NCI-H446 treated with DMSO at 0.1 percent for 48 hours (cell line): ENCODE measurements at regions not wholly inside any gene's neighbourhood (a gene's known extent, or its start where the extent isn't known, plus 50 kb on each side); places are given as distances from the start of the nearest gene placed in this dataset.
"Not testable (repeated sequence)": the region's sequence is repeated elsewhere in the genome, so short reads cannot be mapped to it uniquely, and the experiment has no call there.

Source experiments
- DNase-seq: peaks from one replicate; lab custom pipeline; 2025; lab: John Stamatoyannopoulos, UW

DNA sequence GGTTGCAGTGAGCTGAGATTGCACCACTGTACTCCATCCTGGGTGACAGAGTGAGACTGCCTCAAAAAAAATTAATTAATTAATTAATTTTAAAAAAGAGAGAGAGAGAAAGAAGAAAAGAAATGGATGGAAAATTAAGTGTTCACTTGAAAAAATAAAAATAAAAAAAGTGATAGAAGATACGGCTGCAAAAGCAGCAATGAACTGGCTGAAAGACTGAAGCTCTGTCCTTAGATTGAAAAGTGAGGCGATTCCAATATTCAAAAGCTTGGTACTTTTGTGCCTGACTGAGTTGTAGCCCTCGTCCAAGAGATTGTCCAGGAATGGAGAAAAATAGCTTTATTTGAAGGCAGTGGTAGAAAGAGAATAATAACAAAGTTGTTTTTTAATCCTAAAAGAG is 154.6 kb downstream of the ADSS2 start:
- DNase-seq, result no peak

DNA sequence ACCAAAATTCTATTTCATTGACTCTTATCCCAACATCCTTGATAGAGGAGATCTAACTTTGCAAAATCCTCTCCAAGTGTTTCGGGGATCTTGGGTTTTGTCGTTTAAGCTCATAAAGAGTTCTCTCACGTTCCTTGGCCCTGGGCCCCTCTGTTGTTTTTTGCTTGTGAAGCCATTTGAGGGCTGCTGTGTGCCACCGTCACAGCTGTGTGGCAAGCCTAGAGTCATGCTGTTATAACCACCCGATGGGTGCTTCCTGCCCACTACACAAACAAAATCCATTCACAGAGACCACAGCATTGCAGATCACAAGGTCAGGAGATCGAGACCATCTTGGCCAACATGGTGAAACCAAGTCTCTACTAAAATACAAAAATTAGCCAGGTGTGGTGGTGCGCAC is 154.1 kb downstream of the ADSS2 start:
- no peak for DNase-seq

DNA sequence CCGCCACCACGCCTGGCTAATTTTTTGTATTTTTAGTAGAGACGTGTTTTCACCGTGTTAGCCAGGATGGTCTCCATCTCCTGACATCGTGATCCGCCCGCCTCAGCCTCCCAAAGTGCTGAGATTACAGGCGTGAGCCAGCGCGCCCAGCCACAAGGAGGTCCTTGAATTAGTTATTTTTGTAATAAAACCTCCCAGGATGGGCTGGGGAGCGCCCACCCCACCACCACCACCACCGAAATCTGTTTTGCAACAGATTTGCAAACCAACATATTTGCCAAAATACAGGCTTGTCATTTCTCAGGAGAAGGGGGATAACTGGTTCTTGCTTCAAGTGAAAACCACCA is 151.7 kb downstream of the ADSS2 start:
- DNase-seq, result not testable (repeated sequence)

DNA sequence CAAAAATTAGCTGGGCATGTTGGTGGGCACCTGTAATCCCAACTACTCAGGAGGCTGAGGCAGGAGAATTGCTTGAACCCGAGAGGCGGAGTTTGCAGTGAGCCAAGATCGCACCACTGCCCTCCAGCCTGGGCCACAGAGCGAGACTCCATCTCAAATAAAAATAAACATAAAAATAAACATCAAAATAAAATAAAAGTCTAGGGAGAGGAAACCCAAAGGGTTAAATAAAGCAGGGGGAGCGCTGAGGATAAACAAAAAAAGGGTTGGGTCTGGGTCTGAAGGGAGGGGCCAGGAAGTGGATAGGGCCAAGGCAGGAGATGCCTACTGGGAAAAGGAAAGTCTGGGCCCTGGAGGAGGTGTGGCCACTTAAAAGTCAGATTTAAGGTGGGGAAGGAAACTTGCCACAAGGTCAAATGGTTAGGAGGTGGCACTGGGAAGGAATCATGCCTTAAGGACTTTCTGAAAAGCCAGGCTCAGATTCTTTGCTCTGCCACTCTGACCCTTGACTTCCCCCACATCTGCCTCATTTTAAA is 150.0 kb downstream of the ADSS2 start:
- no peak for DNase-seq

DNA sequence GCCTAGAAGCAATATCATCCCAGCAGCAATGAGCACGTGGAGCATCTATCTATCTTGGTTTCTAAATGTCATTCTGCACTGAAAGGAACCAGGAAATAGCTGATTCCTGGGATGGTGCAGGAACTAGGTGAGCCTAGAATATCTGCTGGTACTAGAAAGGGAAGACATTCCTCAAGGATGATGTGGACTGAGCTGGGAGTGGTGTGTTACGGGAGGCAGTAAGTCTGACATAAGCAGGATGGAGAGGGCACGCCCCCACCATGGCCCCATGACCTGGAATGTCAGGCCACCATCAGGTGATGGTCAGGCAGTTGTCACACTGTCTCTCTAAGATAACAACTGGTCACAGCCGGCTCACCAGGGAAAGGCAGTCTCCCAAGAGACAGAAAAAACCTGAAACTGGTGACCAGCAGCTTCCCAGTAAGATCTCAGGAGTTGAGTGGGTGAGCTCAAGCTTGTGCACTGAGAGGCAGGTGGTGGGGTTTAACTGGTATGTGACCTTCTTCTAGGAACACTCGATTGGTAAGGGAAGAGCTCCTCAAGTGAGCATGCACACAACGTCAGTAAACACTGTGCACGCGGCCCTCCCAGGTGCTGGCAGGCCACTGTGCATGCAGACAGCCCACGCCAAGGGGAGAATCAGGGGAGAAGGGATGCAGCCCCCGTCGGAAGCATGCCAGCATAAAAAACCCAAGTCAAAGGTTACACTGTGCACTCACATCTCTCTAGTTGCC is 148.7 kb downstream of the ADSS2 start:
- no peak for DNase-seq

DNA sequence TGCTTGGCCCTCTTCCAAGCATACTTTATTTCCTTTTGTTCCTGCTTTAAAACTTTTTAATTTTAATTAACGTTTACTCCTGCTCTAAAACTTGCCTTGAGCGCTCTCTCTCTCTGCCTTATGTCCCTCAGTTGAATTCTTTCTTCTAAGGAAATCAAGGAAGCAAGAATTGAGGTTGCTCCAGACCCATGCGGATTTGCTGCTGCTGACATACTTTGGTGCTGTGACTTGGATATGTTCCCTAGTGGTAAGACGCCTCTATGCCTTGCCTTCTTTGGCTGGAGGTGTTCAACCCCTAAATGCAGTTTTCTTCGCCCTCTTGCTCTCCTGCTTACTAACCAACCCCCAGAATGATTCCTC is 148.1 kb downstream of the ADSS2 start:
- no peak for DNase-seq

DNA sequence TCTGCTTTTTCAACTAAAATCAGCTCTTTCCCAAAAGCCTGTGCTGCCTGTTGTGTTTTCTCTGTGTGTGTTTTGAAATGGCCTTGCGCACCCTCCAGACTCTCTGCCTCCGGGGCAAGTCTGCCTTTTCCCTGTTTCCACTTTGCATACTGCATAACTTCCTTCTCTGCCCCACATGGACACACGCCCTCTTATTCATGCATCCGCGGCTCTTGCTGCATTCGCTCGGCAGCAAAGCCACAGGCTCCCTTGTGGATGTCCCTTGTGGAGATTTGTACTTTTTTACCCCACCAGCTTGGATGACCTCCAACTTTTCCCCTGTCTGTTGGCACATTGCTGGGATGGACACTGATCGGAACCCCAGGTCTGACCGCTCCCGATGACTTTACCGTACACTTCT is 147.6 kb downstream of the ADSS2 start:
- DNase-seq, result no peak

DNA sequence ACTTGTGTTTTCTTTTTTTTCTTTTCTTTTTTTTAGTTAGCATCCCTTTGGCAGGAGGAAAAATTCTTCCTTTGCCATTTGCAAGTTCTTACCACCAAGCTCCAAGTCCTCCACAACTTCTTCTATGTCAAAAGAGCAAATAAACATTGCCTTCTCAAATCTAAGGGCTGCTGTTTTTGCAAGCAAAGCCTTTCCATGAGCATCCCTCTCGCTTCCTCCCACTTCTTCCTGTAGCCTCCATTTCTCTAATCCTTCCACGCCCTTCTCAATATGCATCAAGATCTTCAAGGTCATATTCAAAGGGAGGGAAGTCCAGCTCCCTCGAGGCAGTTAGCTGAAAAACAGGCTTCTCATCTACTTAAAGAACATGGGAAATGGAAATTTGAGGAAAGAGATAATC is 147.1 kb downstream of the ADSS2 start:
- no peak for DNase-seq

DNA sequence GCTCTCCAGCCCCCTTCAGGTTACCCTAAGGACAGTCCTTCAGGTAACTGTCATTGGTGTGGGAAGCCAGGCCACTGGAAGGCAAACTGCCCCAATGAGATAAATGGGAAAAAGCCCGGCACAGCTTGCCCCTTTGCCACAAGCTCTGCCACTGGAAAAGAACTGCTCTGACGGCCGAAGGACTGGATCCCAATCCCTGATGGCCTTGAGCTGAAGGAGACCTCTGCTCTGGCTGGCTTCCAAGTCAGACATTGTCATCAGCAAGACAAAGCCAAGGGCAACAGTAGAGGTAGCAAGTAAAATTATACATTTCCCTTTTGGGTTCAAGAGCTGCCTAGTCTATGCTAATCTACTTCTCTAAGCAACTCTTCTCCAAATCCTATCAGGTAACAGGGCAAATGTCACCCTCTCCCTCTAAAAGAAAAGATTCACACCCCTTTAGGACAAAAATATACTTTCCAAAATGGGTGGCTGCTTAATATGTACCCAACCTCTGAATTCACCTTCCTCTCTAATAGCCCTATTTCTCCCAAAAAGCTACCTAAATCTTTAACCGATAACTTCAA is 145.8 kb downstream of the ADSS2 start:
- no peak for DNase-seq

DNA sequence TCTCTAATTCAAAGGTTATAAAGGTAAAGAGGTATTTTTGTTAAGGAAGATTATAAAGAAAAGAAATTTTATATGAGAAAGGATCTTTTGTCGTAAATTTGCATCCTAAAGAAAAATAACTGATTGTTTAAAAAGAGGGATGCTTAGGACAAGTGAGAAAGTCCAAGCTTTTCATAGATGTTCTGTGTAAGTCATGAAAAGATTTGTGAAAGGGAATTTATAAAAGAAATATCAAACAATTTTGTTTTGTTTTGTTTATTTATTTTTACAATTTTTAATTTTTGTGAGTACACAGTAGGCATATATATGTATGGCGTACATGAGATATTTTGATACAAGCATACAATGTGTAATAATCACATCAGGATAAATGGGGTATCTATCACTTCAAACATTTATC is 145.2 kb downstream of the ADSS2 start:
- DNase-seq, result no peak

DNA sequence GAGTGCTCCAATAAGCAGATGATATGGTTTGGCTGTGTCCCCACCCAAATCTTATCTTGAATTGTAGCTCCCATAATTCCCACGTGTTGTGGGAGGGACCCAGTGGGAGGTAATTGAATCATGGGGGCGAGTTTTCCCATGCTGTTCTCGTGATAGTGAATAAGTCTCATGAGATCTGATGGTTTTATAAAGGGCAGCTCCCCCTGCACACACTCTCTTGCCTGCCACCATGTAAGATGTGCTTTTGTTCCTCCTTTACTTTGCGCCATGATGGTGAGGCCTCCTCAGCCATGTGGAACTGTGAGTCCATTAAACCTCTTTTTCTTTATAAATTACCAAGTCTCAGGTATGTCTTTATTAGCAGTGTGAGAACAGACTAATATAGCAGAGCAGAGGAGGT is 142.5 kb downstream of the ADSS2 start:
- not testable (repeated sequence) for DNase-seq

DNA sequence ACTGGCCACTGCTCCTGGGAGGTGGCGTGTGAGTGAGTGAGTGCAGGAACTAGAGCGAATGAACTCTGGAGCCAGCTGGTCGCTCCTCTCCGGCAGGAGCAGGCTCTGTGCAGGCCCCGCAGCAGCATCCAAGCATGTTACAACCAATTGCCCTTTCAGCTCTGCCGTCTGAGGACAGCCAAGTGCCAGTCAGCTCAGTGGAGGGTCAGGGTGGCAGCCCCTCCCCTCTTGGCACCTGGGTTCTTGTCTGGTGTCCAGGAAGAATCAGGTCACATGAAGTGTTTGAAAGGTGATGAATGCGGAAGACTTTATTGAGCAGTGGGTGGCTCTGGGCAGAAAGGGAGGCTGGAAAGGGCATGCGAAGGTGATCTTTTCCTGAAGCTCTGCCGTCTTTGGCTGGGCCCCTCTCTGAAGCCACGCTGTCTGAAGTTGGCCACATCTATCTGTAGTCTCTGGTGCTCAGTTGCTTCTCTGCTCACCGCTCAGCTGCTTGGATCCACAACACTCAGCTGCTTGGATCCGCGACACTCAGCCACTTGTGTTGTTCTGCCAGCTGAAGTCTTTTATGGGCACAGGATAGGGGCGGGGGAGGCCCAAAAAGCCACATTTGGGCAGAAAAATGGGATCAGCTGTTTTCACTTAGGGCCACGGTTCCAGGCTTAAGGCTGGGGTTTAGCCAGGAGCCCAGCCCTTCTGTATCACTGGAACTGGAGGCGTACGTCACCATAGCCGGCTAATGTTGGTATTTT is 139.8 kb downstream of the ADSS2 start:
- DNase-seq, result no peak

DNA sequence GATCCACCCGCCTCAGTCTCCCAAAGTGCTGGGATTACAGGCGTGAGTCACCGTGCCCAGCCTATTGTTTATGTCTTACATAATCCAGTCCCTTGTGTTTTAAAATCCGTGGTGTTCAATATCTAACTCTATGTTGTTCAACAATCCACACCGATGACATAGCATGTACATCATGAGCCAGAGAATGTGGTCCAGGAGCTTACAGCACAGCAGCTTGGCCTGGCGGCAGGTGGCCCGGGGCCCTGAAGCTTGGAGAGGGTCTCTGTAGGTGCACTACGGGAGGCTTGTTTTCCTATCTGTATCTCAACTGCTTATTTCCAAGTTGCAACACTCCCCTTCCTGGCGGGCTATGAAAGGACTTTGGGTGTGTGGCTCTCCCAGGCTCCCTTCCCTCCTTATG is 138.4 kb downstream of the ADSS2 start:
- DNase-seq, result no peak

DNA sequence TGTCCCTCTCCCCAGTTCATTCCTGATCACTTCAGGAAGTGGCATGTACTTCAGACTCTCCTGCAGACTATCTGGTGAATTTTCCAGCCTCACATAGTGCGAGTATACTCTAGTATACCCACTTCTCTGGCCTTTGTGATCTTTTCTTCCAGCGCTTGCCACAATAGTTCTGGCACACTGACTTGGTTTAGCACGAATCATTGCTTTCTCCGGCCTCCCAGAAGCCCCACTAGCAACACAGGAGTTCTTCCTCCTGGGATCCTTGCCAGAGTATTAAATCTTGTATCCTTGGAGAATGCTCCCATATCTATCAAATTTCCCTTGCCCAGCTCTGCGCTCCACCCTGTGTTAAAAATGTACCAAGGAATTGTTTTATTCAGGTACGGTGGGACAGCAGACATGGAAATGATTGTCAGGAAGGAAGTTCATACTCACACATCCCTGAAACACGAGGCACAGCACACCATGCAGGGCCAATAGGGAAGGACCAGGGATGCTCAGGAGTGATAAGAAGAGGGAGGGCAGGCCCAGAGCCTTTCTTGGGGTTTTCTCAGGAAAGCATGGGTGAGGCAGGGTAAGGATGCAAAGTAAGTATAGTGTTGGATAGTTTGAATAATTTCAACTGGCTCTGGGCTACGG is 136.7 kb downstream of the ADSS2 start:
- no peak for DNase-seq

DNA sequence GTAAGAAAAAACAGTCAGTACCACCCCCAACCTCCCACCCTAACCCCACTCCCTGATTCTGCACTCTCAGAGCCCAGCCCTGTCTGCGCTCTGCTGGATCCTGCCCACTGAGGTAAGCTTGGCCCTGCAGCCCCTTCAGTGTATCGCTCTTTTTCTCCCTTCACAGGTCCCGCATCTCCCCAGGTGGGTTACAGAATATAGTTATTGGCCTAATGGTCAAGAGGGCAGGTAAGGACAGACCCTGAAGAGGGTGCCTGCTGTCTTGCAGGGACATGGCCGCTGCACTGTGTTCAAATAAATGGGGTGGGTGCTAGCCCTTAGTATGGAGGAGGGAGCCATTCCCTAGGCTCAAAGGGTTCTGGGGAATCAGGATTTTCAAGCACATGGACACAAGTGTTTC is 135.7 kb downstream of the ADSS2 start:
- DNase-seq, result no peak

DNA sequence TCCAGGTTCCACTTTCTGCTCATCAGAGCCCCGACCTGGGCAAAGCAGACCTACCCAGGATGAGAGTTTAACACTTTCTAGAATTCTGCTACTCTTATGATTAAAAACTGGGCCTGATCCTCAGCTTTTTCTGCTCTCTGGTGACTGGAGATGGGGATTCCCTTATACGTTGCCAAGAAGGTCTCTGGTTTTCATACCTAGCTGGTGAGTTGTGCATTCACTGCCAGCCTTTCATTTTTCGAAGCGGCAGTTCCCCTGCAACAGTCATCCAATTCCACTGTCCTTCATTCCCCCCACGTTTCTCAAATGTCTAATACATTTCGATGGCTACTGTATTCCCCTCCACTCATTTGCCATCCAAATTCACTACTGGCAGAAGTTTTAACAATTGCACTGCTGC is 135.3 kb downstream of the ADSS2 start:
- no peak for DNase-seq

DNA sequence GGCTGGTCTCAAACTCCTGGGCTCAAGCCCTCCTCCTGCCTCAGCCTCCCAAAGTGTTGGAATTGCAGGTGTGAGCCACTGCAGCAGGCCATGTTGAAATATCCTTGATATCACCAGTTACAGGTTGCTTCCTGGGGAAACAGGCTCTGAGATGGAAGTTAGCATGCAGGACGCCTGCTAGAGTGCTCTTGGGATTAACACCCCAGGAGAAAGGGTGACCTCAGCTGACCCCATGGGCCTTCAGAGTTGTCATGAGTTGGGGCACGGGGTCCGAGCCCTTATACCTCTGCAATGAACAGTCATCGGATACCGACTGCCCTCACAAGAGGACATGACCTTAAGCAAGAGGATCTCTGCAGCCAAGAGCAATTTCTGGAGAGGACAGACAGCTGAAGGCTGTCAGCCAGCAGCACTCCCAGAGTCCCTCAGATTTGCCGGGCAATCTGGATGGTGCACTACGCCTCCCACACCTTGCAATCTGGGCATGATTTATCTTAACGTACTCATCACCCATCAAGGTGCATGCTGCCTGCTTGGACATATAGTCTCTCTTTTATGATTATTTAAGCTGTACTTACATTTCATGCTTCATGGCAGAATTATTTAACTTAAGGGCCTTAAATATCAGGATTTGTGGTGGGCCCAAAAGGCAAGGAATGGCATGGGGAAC is 134.6 kb downstream of the ADSS2 start:
- no peak for DNase-seq

DNA sequence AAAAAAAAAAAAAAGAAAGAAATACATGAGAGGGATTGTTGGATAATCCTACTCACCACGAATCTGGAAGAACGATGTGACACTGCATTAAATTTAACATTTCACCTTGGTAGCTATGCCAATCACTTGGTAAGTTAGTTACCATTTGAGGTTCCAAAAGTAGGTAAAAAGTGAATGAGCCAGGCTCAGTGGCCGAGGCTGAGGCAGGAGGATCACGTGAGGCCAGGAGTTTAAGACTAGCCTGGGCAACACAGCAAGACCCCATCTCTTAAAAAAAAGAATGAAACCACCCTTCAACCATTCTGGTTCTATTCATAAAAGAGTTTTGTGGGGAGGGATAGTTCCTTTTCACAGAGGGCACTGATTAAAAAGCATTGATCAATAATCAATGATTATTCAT is 133.6 kb downstream of the ADSS2 start:
- no peak for DNase-seq

DNA sequence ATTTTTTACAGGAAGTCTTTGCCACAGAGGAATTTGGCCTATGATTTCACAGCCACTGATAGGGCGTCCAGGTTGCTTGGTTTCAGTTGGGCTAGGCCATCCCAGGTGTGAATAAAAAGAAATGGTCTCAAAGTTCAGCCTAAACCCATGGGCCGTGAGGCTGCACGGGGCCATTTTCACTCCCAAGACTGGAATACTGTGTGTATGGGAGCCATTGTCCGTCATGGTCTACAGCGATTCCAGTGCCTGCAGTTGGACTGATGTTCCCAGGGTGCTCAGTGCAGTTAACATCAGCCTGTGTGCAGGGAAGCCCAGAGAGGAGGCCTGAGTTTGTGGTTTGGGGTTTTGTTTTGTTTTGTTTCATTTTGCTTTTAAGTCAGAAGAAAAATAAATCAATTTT is 133.2 kb downstream of the ADSS2 start:
- DNase-seq, result no peak

DNA sequence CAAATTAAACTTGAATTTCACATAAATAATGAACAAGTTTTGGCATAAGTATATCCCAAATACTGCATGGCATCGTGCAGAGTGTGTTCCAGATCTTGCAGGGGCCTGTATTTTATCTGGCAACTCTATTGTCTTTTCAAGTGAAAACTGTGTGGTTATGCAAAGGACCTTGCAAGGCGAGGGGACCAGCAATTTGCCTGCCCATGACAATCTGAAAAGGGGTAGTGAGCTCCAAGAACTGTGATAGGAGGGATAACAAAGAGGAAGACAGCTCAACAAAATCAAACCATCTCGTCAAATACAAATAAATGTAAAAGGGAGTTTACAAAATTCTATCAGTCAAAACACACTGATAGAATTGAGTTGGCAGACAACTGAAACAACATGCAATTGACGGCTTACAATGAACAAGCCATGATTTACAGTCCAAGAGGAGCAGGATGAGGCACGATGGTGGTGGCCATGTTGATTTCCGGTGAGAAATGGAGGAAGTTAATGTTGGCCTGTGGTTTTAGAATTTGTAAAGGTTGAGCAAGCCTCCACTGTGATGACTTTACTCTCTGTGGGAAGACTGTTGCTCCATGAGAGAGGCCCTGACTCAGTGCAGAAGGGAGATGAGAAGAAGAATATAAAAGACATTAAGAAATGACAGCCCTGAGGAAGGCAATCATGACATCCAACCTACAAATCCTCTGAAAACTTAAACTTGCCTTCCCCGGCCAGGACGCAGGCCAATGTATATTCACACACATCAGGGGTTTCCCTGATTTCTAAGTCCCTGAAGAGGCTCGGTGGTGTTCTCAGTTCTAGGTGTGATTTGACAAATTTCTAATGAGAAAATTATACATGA is 132.2 kb downstream of the ADSS2 start:
- DNase-seq, result no peak

DNA sequence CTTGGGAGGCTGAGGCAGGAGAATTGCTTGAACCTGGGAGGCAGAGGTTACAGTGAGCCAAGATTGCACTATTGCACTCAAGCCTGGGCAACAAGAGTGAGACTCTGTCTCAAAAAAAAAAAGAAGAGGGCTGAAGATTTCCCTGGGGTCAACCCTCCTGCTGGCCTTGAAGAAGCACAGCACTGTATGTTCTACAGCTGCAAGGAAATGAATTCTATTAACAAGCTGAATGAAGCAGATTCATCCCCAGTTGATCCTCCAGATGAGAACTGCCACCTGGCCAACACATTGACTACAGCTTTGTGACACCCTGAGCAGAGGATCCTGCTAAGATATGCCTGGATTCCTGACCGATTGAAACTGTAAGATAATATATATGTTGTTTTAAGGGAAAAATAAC is 129.5 kb downstream of the ADSS2 start:
- DNase-seq, result no peak
